ENCODE measurements at regions not wholly inside any gene's neighbourhood (a gene's known extent, or its start where the extent isn't known, plus 50 kb on each side); places are given as distances from the start of the nearest gene placed in this dataset.

- H3K4me3 ChIP-seq (ENCODE audit: low read depth, low read length), result no peak overlapping the region
- no peak for TF ChIP-seq CTCF (IDR thresholded peaks at IDR 0.05; ENCODE audit: low read depth, low read length)
These were observed 60.7 kb upstream of the HDAC4 start for GRCh38 chr2:239461291-239462190.

GRCh38 chr2:239460780-239461179 lies 60.0 kb upstream of the HDAC4 start:
- H3K4me3 ChIP-seq (ENCODE audit: low read depth, low read length), result no peak overlapping the region
- TF ChIP-seq CTCF (IDR thresholded peaks at IDR 0.05; ENCODE audit: low read depth, low read length), result no peak

GRCh38 chr2:239459606-239460005 lies 58.8 kb upstream of the HDAC4 start:
- H3K4me3 ChIP-seq (ENCODE audit: low read depth, low read length), result no peak overlapping the region
- no peak for TF ChIP-seq CTCF (IDR thresholded peaks at IDR 0.05; ENCODE audit: low read depth, low read length)

- H3K4me3 ChIP-seq (ENCODE audit: low read depth, low read length), result no peak overlapping the region
- TF ChIP-seq CTCF (IDR thresholded peaks at IDR 0.05; ENCODE audit: low read depth, low read length), result no peak
These were observed 58.2 kb upstream of the HDAC4 start for GRCh38 chr2:239459056-239459455.

- TF ChIP-seq CTCF (IDR thresholded peaks at IDR 0.05; ENCODE audit: low read depth, low read length), result no peak
- H3K4me3 ChIP-seq (ENCODE audit: low read depth, low read length), result no peak overlapping the region
These were observed 57.0 kb upstream of the HDAC4 start for GRCh38 chr2:239457586-239458445.

- H3K4me3 ChIP-seq (ENCODE audit: low read depth, low read length), result no peak overlapping the region
- TF ChIP-seq CTCF (IDR thresholded peaks at IDR 0.05; ENCODE audit: low read depth, low read length), result no peak
These were observed 56.1 kb upstream of the HDAC4 start for GRCh38 chr2:239456940-239457339.

Data from WI38 (cell line).